SU-DHL-6 (cell line): ENCODE measurements at regions not wholly inside any gene's neighbourhood (a gene's known extent, or its start where the extent isn't known, plus 50 kb on each side); places are given as distances from the start of the nearest gene placed in this dataset.
"Not testable (repeated sequence)": the region's sequence is repeated elsewhere in the genome, so short reads cannot be mapped to it uniquely, and the experiment has no call there.

Experiments
- CTCF ChIP-seq: fragments of 200-600 bp; sonication (generic); IDR thresholded peaks from one replicate; pipeline ENCODE4 v1.5.1; 2017; ENCODE audit warnings: antibody characterized with exemption, mild to moderate bottlenecking, low read length, moderate library complexity; ENCODE audit not compliant: insufficient read depth, poor library complexity, severe bottlenecking
- EZH2phosphoT487 ChIP-seq: fragments of 200-600 bp; sonication (generic), shearing (Covaris generic); conservative IDR thresholded peaks from 2 replicates; pipeline ENCODE4 v1.6.1; 2018; ENCODE audit warnings: mild to moderate bottlenecking, antibody characterized with exemption, low read length, moderate library complexity, mixed read lengths

- TF ChIP-seq CTCF, EZH2phosphoT487: not testable (repeated sequence)
These were observed 52.9 kb upstream of the WDR11 start for GRCh38 chr10:120798276-120798675.
